ENCODE measurements at regions not wholly inside any gene's neighbourhood (a gene's known extent, or its start where the extent isn't known, plus 50 kb on each side); places are given as distances from the start of the nearest gene placed in this dataset.

DNA sequence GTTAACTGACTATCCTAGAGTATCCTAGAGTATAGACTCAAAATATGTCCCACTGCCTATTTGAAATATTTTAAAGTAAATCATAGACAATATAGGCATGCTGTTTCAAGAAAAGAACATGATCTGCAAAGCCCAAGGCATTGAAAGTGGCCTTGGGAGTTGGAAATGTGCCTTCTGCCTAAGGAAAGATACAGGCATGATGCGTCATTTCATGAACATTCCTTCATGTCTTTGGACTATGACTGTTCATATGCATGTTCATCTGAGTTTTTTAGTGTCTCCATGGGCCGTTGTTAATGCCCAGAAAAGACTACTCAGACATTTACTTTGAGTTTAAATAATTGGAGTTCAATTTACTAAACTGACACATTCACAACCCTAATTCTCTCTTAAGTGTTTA, 69.7 kb upstream of the PRDM11 start:
- TF ChIP-seq PHF8 (IDR thresholded peaks at IDR 0.05; ENCODE audit: borderline replicate concordance, low read depth) (no peak), EP300 (IDR thresholded peaks at IDR 0.05) (no peak), RFX5 (IDR thresholded peaks at IDR 0.05) (no peak), RAD21 (conservative IDR thresholded peaks at IDR 0.05 in 1 of 2, IDR thresholded peaks at IDR 0.05 in 1 of 2) (no peak)

Data from A549 (cell line).